ENCODE measurements at regions not wholly inside any gene's neighbourhood (a gene's known extent, or its start where the extent isn't known, plus 50 kb on each side); places are given as distances from the start of the nearest gene placed in this dataset.

DNA sequence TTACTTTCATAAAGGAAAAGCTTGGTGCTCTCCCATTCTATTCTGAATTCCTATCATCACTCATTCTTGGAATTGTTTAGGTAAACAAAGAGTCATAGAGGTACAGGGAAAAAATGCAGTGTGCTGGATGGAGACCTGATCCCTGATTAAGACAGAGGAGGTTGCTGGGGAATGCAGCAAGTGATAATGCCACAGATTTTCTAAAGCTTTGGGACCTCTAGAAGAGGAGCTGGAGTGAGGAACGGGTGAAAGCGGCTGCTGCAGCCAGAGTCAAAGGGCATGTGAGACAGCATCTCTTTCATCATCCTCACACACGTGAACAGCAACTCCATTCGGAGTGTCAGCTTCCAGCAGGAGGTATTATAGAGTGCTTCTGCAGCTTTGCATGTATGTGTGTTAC, 54.9 kb upstream of the DIPK1A start:
- Mint-ChIP-seq H3K27me3 (ENCODE audit: insufficient read depth) (no peaks in the 10 kb centered on the region), H3K27ac (no peak overlapping the region), H3K9me3 (no peaks in the 10 kb centered on the region), H3K4me3 (no peak overlapping the region), H3K36me3 (ENCODE audit: low read depth) (no peaks in the 10 kb centered on the region), H3K4me1 (peaks cover 6% of the 10 kb centered on the region)
- H3K4me3 ChIP-seq (ENCODE audit: low read length) = no peak overlapping the region
- H3K9me3 ChIP-seq (ENCODE audit: control insufficient read depth, low read length) = no peaks in the 10 kb centered on the region
- H3K27ac ChIP-seq (ENCODE audit: low read depth, low read length) = no peak overlapping the region
- no peak overlapping the region for H3K9ac ChIP-seq (ENCODE audit: extremely low read depth, low read length, poor library complexity, severe bottlenecking)
- no peaks in the 10 kb centered on the region for H3K36me3 ChIP-seq (ENCODE audit: control insufficient read depth, insufficient read depth, low read length)
- no peaks in the 10 kb centered on the region for H3K4me1 ChIP-seq (ENCODE audit: control insufficient read depth, insufficient read depth, low read length)
- TF ChIP-seq, protein P1, sequence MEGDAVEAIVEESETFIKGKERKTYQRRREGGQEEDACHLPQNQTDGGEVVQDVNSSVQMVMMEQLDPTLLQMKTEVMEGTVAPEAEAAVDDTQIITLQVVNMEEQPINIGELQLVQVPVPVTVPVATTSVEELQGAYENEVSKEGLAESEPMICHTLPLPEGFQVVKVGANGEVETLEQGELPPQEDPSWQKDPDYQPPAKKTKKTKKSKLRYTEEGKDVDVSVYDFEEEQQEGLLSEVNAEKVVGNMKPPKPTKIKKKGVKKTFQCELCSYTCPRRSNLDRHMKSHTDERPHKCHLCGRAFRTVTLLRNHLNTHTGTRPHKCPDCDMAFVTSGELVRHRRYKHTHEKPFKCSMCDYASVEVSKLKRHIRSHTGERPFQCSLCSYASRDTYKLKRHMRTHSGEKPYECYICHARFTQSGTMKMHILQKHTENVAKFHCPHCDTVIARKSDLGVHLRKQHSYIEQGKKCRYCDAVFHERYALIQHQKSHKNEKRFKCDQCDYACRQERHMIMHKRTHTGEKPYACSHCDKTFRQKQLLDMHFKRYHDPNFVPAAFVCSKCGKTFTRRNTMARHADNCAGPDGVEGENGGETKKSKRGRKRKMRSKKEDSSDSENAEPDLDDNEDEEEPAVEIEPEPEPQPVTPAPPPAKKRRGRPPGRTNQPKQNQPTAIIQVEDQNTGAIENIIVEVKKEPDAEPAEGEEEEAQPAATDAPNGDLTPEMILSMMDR (conservative IDR thresholded peaks at IDR 0.05) = no peak
- WGBS, 2 experiments (ENCODE audit: insufficient coverage in 1 of 2, insufficient read length in 1 of 2) = 75 to 77% methylated on average over 4 of the region's 4 CpGs
- no peaks in the 10 kb centered on the region for H3K27me3 ChIP-seq (ENCODE audit: control insufficient read depth, insufficient read depth, low read length, poor library complexity, severe bottlenecking)
- no peak for DNase-seq

GRCh38 chr1:93021539-93022134, 57.4 kb upstream of the MTF2 start:
- no peak overlapping the region for H3K4me3 ChIP-seq (ENCODE audit: low read length)
- H3K27ac Mint-ChIP-seq = no peak overlapping the region
- no peaks in the 10 kb centered on the region for H3K36me3 ChIP-seq (ENCODE audit: control insufficient read depth, insufficient read depth, low read length)
- H3K27ac ChIP-seq (ENCODE audit: low read depth, low read length) = no peak overlapping the region
- 13 to 18% methylated on average over 3 of the region's 4 CpGs for WGBS, 2 experiments (ENCODE audit: insufficient coverage in 1 of 2, insufficient read length in 1 of 2)
- no peak overlapping the region for H3K4me3 Mint-ChIP-seq
- H3K4me1 ChIP-seq (ENCODE audit: control insufficient read depth, insufficient read depth, low read length) = no peaks in the 10 kb centered on the region
- DNase-seq = no peak
- H3K27me3 Mint-ChIP-seq (ENCODE audit: insufficient read depth) = peaks cover 4% of the 10 kb centered on the region
- no peaks in the 10 kb centered on the region for H3K9me3 Mint-ChIP-seq
- no peaks in the 10 kb centered on the region for H3K27me3 ChIP-seq (ENCODE audit: control insufficient read depth, insufficient read depth, low read length, poor library complexity, severe bottlenecking)
- no peak overlapping the region for H3K9ac ChIP-seq (ENCODE audit: extremely low read depth, low read length, poor library complexity, severe bottlenecking)
- H3K36me3 Mint-ChIP-seq (ENCODE audit: low read depth) = no peaks in the 10 kb centered on the region
- TF ChIP-seq, protein P1 (conservative IDR thresholded peaks at IDR 0.05) = peak; percentile 90
- no peaks in the 10 kb centered on the region for H3K9me3 ChIP-seq (ENCODE audit: control insufficient read depth, low read length)
- H3K4me1 Mint-ChIP-seq = peaks cover 3% of the 10 kb centered on the region

DNA sequence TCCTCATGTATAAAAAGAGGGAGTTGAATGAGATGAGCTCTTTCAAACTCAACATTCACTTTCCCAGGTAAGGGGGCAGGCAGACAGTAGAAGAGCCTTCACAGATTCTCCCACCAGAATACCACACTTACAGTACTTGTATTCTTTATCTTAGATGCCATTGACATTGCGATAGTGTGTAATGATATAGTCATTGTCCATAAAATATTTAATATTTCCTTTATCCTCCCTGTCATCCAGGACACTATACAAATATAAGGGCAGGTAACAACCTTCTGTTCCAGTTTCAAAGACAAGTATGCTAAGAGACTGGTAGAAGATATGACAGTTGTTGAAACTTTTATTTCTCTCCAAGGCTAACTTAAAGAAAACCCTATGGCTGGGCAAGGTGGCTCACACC, 56.5 kb upstream of the MTF2 start:
- no peaks in the 10 kb centered on the region for H3K36me3 ChIP-seq (ENCODE audit: control insufficient read depth, insufficient read depth, low read length)
- Mint-ChIP-seq H3K9me3 (no peaks in the 10 kb centered on the region), H3K36me3 (ENCODE audit: low read depth) (no peaks in the 10 kb centered on the region), H3K4me1 (peaks cover 3% of the 10 kb centered on the region), H3K4me3 (no peak overlapping the region), H3K27ac (no peak overlapping the region), H3K27me3 (ENCODE audit: insufficient read depth) (peaks cover 4% of the 10 kb centered on the region)
- H3K9ac ChIP-seq (ENCODE audit: extremely low read depth, low read length, poor library complexity, severe bottlenecking) = no peak overlapping the region
- TF ChIP-seq, protein P1 (conservative IDR thresholded peaks at IDR 0.05) = no peak
- H3K9me3 ChIP-seq (ENCODE audit: control insufficient read depth, low read length) = no peaks in the 10 kb centered on the region
- H3K27me3 ChIP-seq (ENCODE audit: control insufficient read depth, insufficient read depth, low read length, poor library complexity, severe bottlenecking) = peaks cover 5% of the 10 kb centered on the region
- H3K4me3 ChIP-seq (ENCODE audit: low read length) = no peak overlapping the region
- H3K4me1 ChIP-seq (ENCODE audit: control insufficient read depth, insufficient read depth, low read length) = no peaks in the 10 kb centered on the region
- DNase-seq = no peak
- no peak overlapping the region for H3K27ac ChIP-seq (ENCODE audit: low read depth, low read length)
- no CpG with 5 or more reads among the region's 1 CpG for WGBS, 2 experiments (ENCODE audit: insufficient coverage in 1 of 2, insufficient read length in 1 of 2)
